Common myeloid progenitor, CD34-positive (primary cell): ENCODE measurements at regions not wholly inside any gene's neighbourhood (a gene's known extent, or its start where the extent isn't known, plus 50 kb on each side); places are given as distances from the start of the nearest gene placed in this dataset.

Source experiments
- CTCF ChIA-PET: fragments of 350-600 bp; sonication (Branson Sonifier 250); formaldehyde crosslinking; loops from one replicate; lab custom pipeline; 2021; ENCODE audit warnings: antibody characterized with exemption; lab: Charles Lee
- POLR2A ChIA-PET: fragments of 350-600 bp; sonication (Branson Sonifier 250); formaldehyde crosslinking; loops from one replicate; lab custom pipeline; 2021; ENCODE audit warnings: antibody characterized with exemption; lab: Charles Lee
- DNase-seq, 3 donors: peaks; one replicate each; pipeline versions ENCODE4 v3.0.0 to v3.0.0-alpha.2; 2013
- H3K27ac ChIP-seq, 2 experiments: 1 replicate in 1 of 2; 2 replicates in 1 of 2; pipeline ENCODE4 v1.7.0; 2013; ENCODE audit warnings: inconsistent platforms in 2 of 2, low read length in 2 of 2, mild to moderate bottlenecking in 2 of 2, low read depth in 1 of 2, moderate library complexity in 1 of 2; ENCODE audit not compliant: severe bottlenecking in 2 of 2, insufficient read depth in 1 of 2, poor library complexity in 1 of 2
- H3K27me3 ChIP-seq, 5 experiments: replicated peaks in 2 of 5; 1 replicate in 3 of 5; 2 replicates in 2 of 5; pipeline versions ENCODE4 v1.6.1 to v1.7.0; 2013; ENCODE audit warnings: low read length in 4 of 5, mild to moderate bottlenecking in 2 of 5, moderate library complexity in 2 of 5, inconsistent platforms in 1 of 5; ENCODE audit not compliant: insufficient read depth in 5 of 5, control insufficient read depth in 4 of 5
- H3K36me3 ChIP-seq, 4 experiments: 1 replicate in 2 of 4; 2 replicates in 2 of 4; pipeline versions ENCODE4 v1.6.1 to v1.7.0; 2013; ENCODE audit warnings: low read length in 3 of 4, control low read depth in 1 of 4, mild to moderate bottlenecking in 1 of 4; ENCODE audit not compliant: control insufficient read depth in 4 of 4, insufficient read depth in 4 of 4
- H3K4me1 ChIP-seq, 4 experiments: 1 replicate in 3 of 4; 2 replicates in 1 of 4; pipeline versions ENCODE4 v1.6.1 to v1.7.1; 2013; ENCODE audit warnings: low read length in 3 of 4, mild to moderate bottlenecking in 3 of 4, control low read depth in 1 of 4, inconsistent platforms in 1 of 4, moderate library complexity in 1 of 4; ENCODE audit not compliant: control insufficient read depth in 4 of 4, insufficient read depth in 4 of 4; ENCODE audit errors: control extremely low read depth in 1 of 4
- H3K4me3 ChIP-seq, 7 experiments: 1 replicate in 4 of 7; 2 replicates in 3 of 7; pipeline versions ENCODE4 v1.5.1 to v1.7.0; 2013; ENCODE audit warnings: mild to moderate bottlenecking in 7 of 7, low read length in 6 of 7, moderate library complexity in 6 of 7, inconsistent platforms in 2 of 7, low read depth in 2 of 7, control low read depth in 1 of 7; ENCODE audit not compliant: insufficient read depth in 4 of 7, control insufficient read depth in 1 of 7; ENCODE audit errors: extremely low read depth in 1 of 7
- H3K9me3 ChIP-seq, 5 experiments: 1 replicate in 4 of 5; 2 replicates in 1 of 5; pipeline versions ENCODE4 v1.6.1 to v1.7.1; 2013; ENCODE audit warnings: low read length in 4 of 5, mild to moderate bottlenecking in 2 of 5, inconsistent platforms in 1 of 5, low read depth in 1 of 5, moderate library complexity in 1 of 5; ENCODE audit not compliant: control insufficient read depth in 4 of 5, insufficient read depth in 2 of 5; ENCODE audit errors: control extremely low read depth in 1 of 5
- WGBS: methylation state at CpG from one replicate; pipeline ENCODE4 v1.1.5; 2013; ENCODE audit not compliant: insufficient coverage; 5-methylcytosine and 5-hydroxymethylcytosine counted together

DNA sequence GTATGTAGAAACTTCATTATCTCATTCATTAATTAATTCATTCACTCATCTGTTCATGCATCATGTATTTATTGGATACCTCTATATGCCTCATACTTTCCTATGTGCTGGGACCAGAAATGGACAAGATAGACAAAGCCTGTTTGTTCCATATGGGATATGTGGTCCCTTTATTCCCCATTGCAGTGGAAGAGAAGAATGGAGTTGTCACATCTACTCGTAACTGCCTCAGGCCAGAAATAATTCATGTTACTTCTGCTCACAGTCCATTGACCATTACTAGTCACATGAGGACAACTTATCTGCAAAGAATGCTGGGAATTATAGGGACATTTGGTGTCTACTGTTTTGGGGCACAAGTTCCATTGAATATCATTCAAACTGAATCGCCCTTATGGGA is 327.8 kb downstream of the MATN1 start:
- Histone ChIP-seq H3K9me3 (no peaks in the 10 kb centered on the region), H3K4me1 (no peaks in the 10 kb centered on the region), H3K4me3 (no peak overlapping the region), H3K27ac (no peak overlapping the region), H3K27me3 (peaks cover 0 to 2% (median 0%) of the 10 kb centered on the region in 5 experiments), H3K36me3 (no peaks in the 10 kb centered on the region)
- DNase-seq: no peak
- CTCF ChIA-PET: no interaction called here
- POLR2A ChIA-PET: no interaction called here
- no CpG with 5 or more reads among the region's 2 CpGs for WGBS

DNA sequence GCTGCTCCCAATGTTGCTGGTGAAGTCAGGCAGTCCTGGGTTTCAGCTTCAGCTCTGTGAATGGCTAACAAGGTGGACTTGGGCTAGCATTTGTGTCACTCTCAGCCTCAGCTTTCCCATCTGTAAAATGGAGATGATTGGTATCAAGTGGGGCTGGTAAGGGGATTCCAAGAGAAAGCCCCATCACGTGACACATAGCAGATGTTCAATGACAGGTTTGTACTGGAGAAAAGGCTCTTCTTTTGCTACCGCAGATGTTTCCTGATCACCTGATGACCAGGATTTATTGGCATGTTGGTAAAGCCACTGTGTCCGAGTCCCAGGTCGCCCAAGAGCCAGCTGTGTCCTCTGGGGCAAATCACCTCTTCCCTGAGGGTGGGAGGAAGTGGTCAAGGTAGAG is 335.0 kb downstream of the MATN1 start:
- Histone ChIP-seq H3K4me3 (no peak overlapping the region), H3K36me3 (no peaks in the 10 kb centered on the region), H3K9me3 (no peaks in the 10 kb centered on the region), H3K27me3 (no peaks in the 10 kb centered on the region), H3K27ac (no peak overlapping the region), H3K4me1 (no peaks in the 10 kb centered on the region)
- CTCF ChIA-PET: interaction anchor here (2.2 kb wide), 1 partner anchor 8 kb away, joined by 5 read pairs; no protein-coding TSS in a partner anchor
- POLR2A ChIA-PET: no interaction called here
- no peak for DNase-seq
- 86% methylated on average over 4 of the region's 4 CpGs for WGBS

DNA sequence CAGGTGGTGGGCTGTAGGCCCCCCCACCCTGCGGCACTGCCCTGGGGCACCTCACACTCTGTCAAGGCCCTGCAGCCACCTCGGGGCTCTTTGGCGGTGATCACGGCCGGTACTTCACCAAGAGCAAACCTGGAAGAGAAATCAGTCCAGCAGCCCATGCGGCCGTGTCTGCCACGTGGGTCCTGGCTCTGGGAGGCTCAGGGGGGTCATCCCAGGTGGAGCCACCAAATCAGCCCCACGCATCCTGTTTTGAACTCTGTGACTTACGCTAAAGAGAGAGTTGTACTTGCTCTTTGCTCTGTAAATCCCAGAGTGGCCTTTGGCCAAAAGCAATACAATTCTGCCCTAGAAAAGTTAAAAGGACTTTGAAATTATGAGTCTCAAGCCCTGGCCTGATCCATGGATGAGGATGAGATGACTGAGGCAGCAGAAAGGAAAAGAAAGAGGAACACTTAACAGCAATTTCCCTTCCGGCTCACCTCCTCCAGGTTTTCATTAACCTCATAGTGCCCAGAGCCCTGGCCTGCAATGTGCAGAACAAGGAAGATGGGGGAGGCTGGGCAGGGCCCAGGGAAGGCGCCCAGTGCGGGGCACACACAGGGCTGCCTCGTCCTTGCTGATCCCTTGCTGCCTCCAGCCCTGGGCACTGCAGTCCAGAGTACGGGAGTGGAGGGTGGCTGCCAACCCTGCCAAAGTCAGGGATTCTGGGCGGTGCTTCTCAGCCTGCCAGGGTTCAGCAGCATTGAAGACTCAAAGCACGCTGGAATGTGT is 337.0 kb downstream of the MATN1 start:
- Histone ChIP-seq H3K4me1 (no peaks in the 10 kb centered on the region), H3K27ac (no peak overlapping the region), H3K27me3 (peaks cover 0 to 7% (median 0%) of the 10 kb centered on the region in 5 experiments), H3K4me3 (no peak overlapping the region), H3K36me3 (no peaks in the 10 kb centered on the region), H3K9me3 (no peaks in the 10 kb centered on the region)
- 86% methylated on average over 14 of the region's 17 CpGs for WGBS
- CTCF ChIA-PET: no interaction called here
- POLR2A ChIA-PET: no interaction called here
- DNase-seq: no peak

DNA sequence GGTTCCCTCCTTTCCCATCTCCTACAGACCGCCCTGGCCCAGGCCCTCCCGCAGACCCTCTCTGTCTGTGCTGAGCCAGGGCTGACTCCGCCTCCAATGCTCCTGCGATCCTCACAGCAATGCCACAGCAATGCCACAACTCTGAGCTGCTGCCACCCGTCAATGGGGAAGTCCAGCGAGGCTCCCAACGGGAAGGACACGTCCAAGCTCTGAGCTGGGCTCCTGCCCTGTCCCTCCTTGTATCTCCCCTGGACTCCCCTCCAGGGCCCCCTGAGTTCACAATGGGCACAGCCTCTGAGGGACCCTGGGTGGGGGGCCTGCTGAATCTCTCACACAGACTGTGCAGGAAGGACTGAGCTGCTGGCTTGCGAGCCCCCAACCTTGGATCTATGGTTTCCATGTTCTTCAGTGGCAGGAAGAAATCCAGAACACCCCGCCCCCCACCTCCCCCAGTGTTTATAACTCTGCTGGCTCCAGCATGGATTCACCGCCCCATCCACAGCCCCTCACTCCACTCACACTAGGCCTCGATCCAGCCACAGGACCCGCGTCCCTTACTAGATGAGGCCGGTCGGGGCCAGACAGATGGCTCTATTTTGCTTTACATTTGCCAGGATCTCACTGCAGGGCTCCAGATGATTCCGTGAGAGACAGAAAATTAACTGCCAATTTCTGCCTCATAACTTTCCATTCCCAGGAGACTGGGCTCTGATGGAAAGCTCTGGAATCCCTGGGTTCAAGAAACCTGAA is 338.0 kb downstream of the MATN1 start:
- H3K27ac ChIP-seq: no peak overlapping the region
- 83% methylated on average over 13 of the region's 17 CpGs for WGBS
- CTCF ChIA-PET: no interaction called here

DNA sequence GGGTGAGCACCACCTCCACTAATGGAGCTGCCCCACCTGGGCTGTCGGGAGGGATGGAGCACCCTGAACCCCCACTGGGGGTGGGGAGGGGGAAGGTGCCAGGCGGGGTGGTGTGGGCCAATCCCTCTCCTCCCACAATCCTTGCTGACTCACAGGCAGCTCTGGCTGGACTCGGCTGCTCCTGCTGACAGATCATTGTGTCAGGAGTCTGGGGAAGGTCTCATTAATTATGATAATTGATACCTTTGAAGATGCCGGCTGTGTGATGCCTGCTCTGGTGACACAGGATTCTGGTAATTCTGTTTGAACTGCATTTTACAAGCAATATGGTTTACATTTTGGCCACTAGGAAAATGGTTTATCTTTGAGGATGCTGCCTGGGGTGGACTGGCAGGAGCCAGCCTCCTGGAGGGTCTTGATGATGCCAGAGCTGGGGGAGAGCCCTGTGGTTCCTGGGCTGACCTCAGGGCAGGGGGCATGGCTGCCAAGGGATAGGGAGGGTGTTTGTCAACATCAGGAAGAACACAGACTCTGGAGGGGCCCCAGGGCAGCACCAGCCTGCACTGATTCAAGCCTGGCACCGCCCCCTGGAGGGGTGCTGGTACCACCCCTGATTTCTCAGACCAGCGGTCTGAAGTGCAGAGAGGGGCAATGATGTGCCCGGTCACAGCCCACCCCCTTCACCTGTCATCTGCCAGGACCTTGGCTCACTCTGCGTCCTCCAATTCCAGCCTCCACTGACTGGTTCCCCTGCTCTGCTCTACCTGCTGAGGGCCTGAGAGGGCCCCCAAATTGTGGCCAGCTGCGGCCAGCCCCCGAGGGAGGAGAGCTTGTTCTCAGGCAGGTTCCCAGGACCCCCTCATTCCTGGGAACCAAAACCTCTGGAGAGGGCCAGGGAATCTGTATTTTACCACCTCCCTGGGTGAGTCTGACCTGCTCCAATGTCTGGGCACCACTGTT is 338.8 kb downstream of the MATN1 start:
- Histone ChIP-seq H3K4me1 (peaks cover 0 to 4% (median 0%) of the 10 kb centered on the region in 4 experiments), H3K27me3 (peaks cover 0 to 11% (median 1%) of the 10 kb centered on the region in 5 experiments), H3K27ac (no peak overlapping the region), H3K36me3 (no peaks in the 10 kb centered on the region), H3K4me3 (no peak overlapping the region), H3K9me3 (no peaks in the 10 kb centered on the region)
- ChIA-PET CTCF (no interaction called here), POLR2A (no interaction called here)
- WGBS: 78% methylated on average over 6 of the region's 10 CpGs
- no peak for DNase-seq

More for the DNA sequence above, 338.0 kb downstream of the MATN1 start:
- Histone ChIP-seq H3K4me1 (no peaks in the 10 kb centered on the region), H3K36me3 (no peaks in the 10 kb centered on the region), H3K27me3 (peaks cover 0 to 11% (median 0%) of the 10 kb centered on the region in 5 experiments), H3K4me3 (no peak overlapping the region), H3K9me3 (no peaks in the 10 kb centered on the region)
- DNase-seq: no peak
- POLR2A ChIA-PET: no interaction called here

DNA sequence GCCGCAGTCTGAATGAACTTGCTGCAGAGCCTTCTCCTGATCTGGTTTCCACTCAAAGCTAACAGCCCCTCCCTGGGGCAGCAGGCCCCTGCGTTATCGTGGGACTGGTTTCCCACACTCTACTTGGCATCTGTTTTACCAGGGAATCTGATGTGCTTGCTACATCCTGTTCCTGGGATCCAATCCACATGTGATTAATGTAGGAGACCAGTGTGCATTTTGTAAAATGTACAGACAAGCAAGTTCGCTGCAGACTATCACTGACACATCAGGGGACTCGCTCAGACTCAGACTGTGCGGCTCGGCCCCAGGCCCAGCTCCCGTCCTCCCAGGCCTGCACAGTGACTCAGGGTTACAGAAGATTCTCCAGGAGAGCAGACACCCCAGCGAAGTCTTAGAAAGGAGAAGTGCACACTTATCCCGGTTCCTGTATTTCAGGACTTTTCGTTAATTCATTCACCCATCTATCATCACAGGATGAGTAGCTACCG is 340.1 kb downstream of the MATN1 start:
- no peak for DNase-seq

More for the DNA sequence above, 340.1 kb downstream of the MATN1 start:
- Histone ChIP-seq H3K4me3 (no peak overlapping the region), H3K36me3 (no peaks in the 10 kb centered on the region), H3K9me3 (no peaks in the 10 kb centered on the region), H3K27me3 (peaks cover 0 to 21% (median 1%) of the 10 kb centered on the region in 5 experiments), H3K4me1 (peaks cover 0 to 7% (median 0%) of the 10 kb centered on the region in 4 experiments), H3K27ac (no peak overlapping the region)
- ChIA-PET CTCF (interaction anchor here (1.6 kb wide), 1 partner anchor 10 kb away, joined by 3 read pairs; no protein-coding TSS in a partner anchor), POLR2A (no interaction called here)
- WGBS: 76% methylated on average over 7 of the region's 12 CpGs
